Activated CD8-positive, alpha-beta memory T cell treated with anti-CD3 and anti-CD28 coated beads, Interleukin-2, amount 50 U/mL, for 1 hour (primary cell): ENCODE measurements at regions not wholly inside any gene's neighbourhood (a gene's known extent, or its start where the extent isn't known, plus 50 kb on each side); places are given as distances from the start of the nearest gene placed in this dataset.
"Not testable (repeated sequence)": the region's sequence is repeated elsewhere in the genome, so short reads cannot be mapped to it uniquely, and the experiment has no call there.

Source experiments
- DNase-seq: peaks from one replicate; pipeline ENCODE4 v3.0.0-alpha.2; 2020; ENCODE audit errors: extremely low read depth

- DNase-seq: no peak
These were observed 1231.1 kb upstream of the ACO1 start for GRCh38 chr9:31153250-31153840.

GRCh38 chr9:31166516-31166915, 1217.9 kb upstream of the ACO1 start:
- DNase-seq: no peak

- no peak for DNase-seq
These were observed 1216.3 kb upstream of the ACO1 start for GRCh38 chr9:31168161-31168560.

- no peak for DNase-seq
These were observed 1209.8 kb upstream of the ACO1 start for GRCh38 chr9:31174681-31175080.

GRCh38 chr9:31183866-31184265, 1200.6 kb upstream of the ACO1 start:
- no peak for DNase-seq

GRCh38 chr9:31185831-31186230, 1198.6 kb upstream of the ACO1 start:
- no peak for DNase-seq

GRCh38 chr9:31188496-31188895, 1195.9 kb upstream of the ACO1 start:
- no peak for DNase-seq

GRCh38 chr9:31210978-31211570, 1173.4 kb upstream of the ACO1 start:
- no peak for DNase-seq

GRCh38 chr9:31229976-31230375, 1154.5 kb upstream of the ACO1 start:
- DNase-seq: not testable (repeated sequence)

GRCh38 chr9:31232485-31232884, 1152.0 kb upstream of the ACO1 start:
- no peak for DNase-seq

- no peak for DNase-seq
These were observed 1148.1 kb upstream of the ACO1 start for GRCh38 chr9:31236344-31236743.

GRCh38 chr9:31243386-31243785, 1141.1 kb upstream of the ACO1 start:
- DNase-seq: no peak

GRCh38 chr9:31248156-31248555, 1136.3 kb upstream of the ACO1 start:
- no peak for DNase-seq

GRCh38 chr9:31251386-31251785, 1133.1 kb upstream of the ACO1 start:
- DNase-seq: no peak

- DNase-seq: no peak
These were observed 1130.4 kb upstream of the ACO1 start for GRCh38 chr9:31253800-31254762.

GRCh38 chr9:31255211-31255610, 1129.2 kb upstream of the ACO1 start:
- no peak for DNase-seq

GRCh38 chr9:31259824-31260223, 1124.6 kb upstream of the ACO1 start:
- DNase-seq: no peak

GRCh38 chr9:31272456-31273295, 1111.8 kb upstream of the ACO1 start:
- no peak for DNase-seq

- no peak for DNase-seq
These were observed 1109.0 kb upstream of the ACO1 start for GRCh38 chr9:31275419-31275818.

GRCh38 chr9:31290731-31291130, 1093.7 kb upstream of the ACO1 start:
- DNase-seq: no peak

- DNase-seq: no peak
These were observed 1081.6 kb upstream of the ACO1 start for GRCh38 chr9:31302620-31303418.
